Kidney (tissue), 13 donors: ENCODE measurements at regions not wholly inside any gene's neighbourhood (a gene's known extent, or its start where the extent isn't known, plus 50 kb on each side); places are given as distances from the start of the nearest gene placed in this dataset.

ENCODE experiments used
- DNase-seq, 5 donors: peaks; one replicate each; pipeline ENCODE4 v3.0.0-alpha.2; 2013 to 2020
- FAIRE-seq: peaks from 2 replicates; lab custom pipeline; 2012; peaks lifted over from hg19 to GRCh38; lab: Jason Lieb, UNC
- H3K27ac ChIP-seq, 2 donors: one replicate each; pipeline ENCODE4 v1.7.0; 2013; ENCODE audit warnings: low read depth in 2 of 2, low read length in 2 of 2, inconsistent platforms in 1 of 2
- H3K27me3 ChIP-seq: one replicate; pipeline ENCODE4 v1.7.1; 2013; ENCODE audit warnings: low read length, inconsistent platforms; ENCODE audit not compliant: control insufficient read depth, insufficient read depth
- H3K36me3 ChIP-seq, 3 donors: one replicate each; pipeline versions ENCODE4 v1.7.0 to v1.7.1; 2013; ENCODE audit warnings: low read length in 3 of 3, control low read depth in 1 of 3, inconsistent platforms in 1 of 3; ENCODE audit not compliant: insufficient read depth in 3 of 3, control insufficient read depth in 2 of 3
- H3K4me1 ChIP-seq, 3 donors: one replicate each; pipeline versions ENCODE4 v1.7.0 to v1.7.1; 2013; ENCODE audit warnings: low read length in 3 of 3, inconsistent platforms in 1 of 3, low read depth in 1 of 3; ENCODE audit not compliant: control insufficient read depth in 2 of 3, insufficient read depth in 2 of 3
- H3K4me3 ChIP-seq, 3 donors: one replicate each; pipeline versions ENCODE4 v1.7.0 to v1.8.1; 2013; ENCODE audit warnings: low read length in 3 of 3, control low read depth in 1 of 3, inconsistent platforms in 1 of 3
- H3K9ac ChIP-seq, 3 donors: one replicate each; pipeline versions ENCODE4 v1.7.0 to v1.7.1; 2013; ENCODE audit warnings: low read length in 3 of 3, control low read depth in 1 of 3, inconsistent platforms in 1 of 3
- H3K9me3 ChIP-seq, 3 donors: one replicate each; pipeline versions ENCODE4 v1.7.0 to v1.7.1; 2013; ENCODE audit warnings: low read length in 3 of 3, control low read depth in 1 of 3, inconsistent platforms in 1 of 3; ENCODE audit not compliant: control insufficient read depth in 2 of 3, insufficient read depth in 1 of 3
- intact Hi-C: fragments of 100-400 bp; cut with DNase I; formaldehyde crosslinking; loops from one replicate; pipeline ENCODE4 v1.11.1; 2022
- TF ChIP-seq, protein P1 (sequence below): IDR thresholded peaks from 3 replicates; pipeline ENCODE4 v1.5.1; 2012; ENCODE audit warnings: mild to moderate bottlenecking, moderate library complexity, borderline replicate concordance; ENCODE audit not compliant: insufficient read depth; ENCODE audit errors: extremely low read depth
- donor health status: control.
- donor health status: control.
- donor health status: control.
- donor health status: control.
- donor health status: control.
- donor health status: DM: yes; HTN: yes; CAD: no.
- donor health status: Normal renal cell carcinoma (clear cell type).

GRCh38 chr2:13533524-13533922 lies 816.8 kb downstream of the TRIB2 start:
- intact Hi-C loops, result no loop called here
- Histone ChIP-seq H3K9ac (no peak overlapping the region), H3K4me1 (no peaks in the 10 kb centered on the region), H3K27me3 (no peaks in the 10 kb centered on the region), H3K27ac (no peak overlapping the region), H3K4me3 (no peak overlapping the region), H3K36me3 (no peaks in the 10 kb centered on the region), H3K9me3 (no peaks in the 10 kb centered on the region)
- DNase-seq, result no peak
- no peak for FAIRE-seq
- TF ChIP-seq, protein P1, sequence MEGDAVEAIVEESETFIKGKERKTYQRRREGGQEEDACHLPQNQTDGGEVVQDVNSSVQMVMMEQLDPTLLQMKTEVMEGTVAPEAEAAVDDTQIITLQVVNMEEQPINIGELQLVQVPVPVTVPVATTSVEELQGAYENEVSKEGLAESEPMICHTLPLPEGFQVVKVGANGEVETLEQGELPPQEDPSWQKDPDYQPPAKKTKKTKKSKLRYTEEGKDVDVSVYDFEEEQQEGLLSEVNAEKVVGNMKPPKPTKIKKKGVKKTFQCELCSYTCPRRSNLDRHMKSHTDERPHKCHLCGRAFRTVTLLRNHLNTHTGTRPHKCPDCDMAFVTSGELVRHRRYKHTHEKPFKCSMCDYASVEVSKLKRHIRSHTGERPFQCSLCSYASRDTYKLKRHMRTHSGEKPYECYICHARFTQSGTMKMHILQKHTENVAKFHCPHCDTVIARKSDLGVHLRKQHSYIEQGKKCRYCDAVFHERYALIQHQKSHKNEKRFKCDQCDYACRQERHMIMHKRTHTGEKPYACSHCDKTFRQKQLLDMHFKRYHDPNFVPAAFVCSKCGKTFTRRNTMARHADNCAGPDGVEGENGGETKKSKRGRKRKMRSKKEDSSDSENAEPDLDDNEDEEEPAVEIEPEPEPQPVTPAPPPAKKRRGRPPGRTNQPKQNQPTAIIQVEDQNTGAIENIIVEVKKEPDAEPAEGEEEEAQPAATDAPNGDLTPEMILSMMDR, result no peak

DNA sequence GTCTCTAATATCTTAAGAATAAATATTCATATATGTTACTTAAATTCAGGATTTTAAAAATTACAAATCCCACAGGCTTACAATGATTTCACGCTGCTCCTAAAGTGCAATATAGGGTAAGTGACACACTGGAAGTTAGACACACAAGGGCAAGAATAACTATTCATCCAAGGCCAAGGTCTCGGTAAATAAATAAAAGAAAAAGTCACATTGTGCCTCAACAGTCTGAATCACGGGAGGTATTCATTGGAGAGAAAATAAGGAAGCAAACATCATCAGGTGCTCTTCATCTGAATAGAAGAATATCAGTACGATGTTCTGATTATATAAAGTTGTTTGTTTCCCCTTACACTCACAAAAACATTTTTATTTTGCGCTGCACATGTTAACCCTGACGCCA lies 820.2 kb downstream of the TRIB2 start:
- H3K9ac ChIP-seq, result no peak overlapping the region
- TF ChIP-seq, protein P1, result no peak
- intact Hi-C loops, result no loop called here
- H3K27ac ChIP-seq, result no peak overlapping the region
- H3K4me3 ChIP-seq, result no peak overlapping the region
- DNase-seq (no peak), FAIRE-seq (no peak)
- no peaks in the 10 kb centered on the region for H3K27me3 ChIP-seq
- H3K4me1 ChIP-seq, result no peaks in the 10 kb centered on the region
- no peaks in the 10 kb centered on the region for H3K9me3 ChIP-seq
- no peaks in the 10 kb centered on the region for H3K36me3 ChIP-seq

DNA sequence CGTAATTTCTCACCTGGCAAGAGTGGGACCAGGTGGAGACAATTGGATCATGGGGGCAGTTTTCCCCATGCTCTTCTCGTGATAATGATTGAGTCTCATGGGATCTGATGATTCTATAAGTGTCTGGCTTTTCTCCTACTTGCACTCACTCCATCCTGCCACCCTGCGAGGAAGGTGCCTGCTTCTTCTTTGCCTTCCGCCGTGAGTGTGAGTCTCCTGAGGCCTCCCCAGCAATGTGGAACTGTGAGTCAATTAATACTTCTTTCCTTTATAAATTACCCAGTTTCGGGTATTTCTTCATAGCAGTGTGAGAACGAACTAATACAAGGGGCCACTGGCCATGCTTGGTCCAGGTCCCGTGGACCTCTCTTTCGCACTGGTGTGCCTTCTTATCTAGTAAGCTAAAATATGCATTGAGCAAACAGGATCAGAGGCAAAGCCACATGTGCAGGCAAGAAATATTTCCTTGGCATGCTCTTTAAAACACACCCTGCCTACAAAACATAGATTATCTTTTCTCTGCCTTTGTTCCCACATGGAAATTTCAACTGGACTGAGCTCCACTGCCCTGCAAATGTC lies 821.1 kb downstream of the TRIB2 start:
- DNase-seq (no peak), FAIRE-seq (no peak)
- H3K9me3 ChIP-seq, result no peaks in the 10 kb centered on the region
- no peaks in the 10 kb centered on the region for H3K27me3 ChIP-seq
- H3K9ac ChIP-seq, result no peak overlapping the region
- no peak overlapping the region for H3K27ac ChIP-seq
- H3K36me3 ChIP-seq, result no peaks in the 10 kb centered on the region
- H3K4me3 ChIP-seq, result no peak overlapping the region
- intact Hi-C loops, result no loop called here
- no peaks in the 10 kb centered on the region for H3K4me1 ChIP-seq
- TF ChIP-seq, protein P1, result no peak

DNA sequence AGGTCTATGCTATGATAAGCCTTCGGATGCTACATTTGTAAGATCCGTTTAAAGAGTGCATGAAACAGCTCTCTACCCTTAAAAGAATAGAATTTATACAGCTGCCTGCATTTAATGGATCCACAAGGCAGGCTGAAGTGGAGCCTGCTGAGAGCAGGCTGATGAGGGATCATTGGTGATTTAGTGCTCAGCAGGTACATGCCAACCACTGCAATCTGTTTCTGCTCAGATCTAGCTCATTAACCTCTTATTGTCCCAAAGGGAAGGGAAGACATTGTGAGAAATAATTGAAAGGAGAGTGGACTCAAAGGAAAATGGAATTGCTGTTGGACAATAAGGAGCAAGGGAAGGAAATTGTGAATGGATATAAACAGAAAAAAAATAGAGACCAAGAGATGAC lies 822.6 kb downstream of the TRIB2 start:
- H3K4me1 ChIP-seq, result no peaks in the 10 kb centered on the region
- no peaks in the 10 kb centered on the region for H3K36me3 ChIP-seq
- H3K27ac ChIP-seq, result no peak overlapping the region
- H3K4me3 ChIP-seq, result no peak overlapping the region
- no peaks in the 10 kb centered on the region for H3K27me3 ChIP-seq
- TF ChIP-seq, protein P1, result no peak
- no peaks in the 10 kb centered on the region for H3K9me3 ChIP-seq
- intact Hi-C loops, result no loop called here
- no peak overlapping the region for H3K9ac ChIP-seq
- FAIRE-seq (no peak), DNase-seq (no peak)
